ENCODE measurements at regions not wholly inside any gene's neighbourhood (a gene's known extent, or its start where the extent isn't known, plus 50 kb on each side); places are given as distances from the start of the nearest gene placed in this dataset.

GRCh38 chr5:27561408-27561807, 523.0 kb upstream of the CDH9 start:
- no peak for DNase-seq

- no peak for DNase-seq
Observed at GRCh38 chr5:27548484-27548883, 510.1 kb upstream of the CDH9 start.

GRCh38 chr5:27535031-27535557, 496.7 kb upstream of the CDH9 start:
- no peak for DNase-seq

GRCh38 chr5:27532305-27532704, 493.9 kb upstream of the CDH9 start:
- DNase-seq = no peak

- no peak for DNase-seq
Observed at GRCh38 chr5:27524515-27524914, 486.1 kb upstream of the CDH9 start.

- DNase-seq = no peak
Observed at GRCh38 chr5:27523629-27524028, 485.2 kb upstream of the CDH9 start.

GRCh38 chr5:27516437-27516836, 478.1 kb upstream of the CDH9 start:
- no peak for DNase-seq

GRCh38 chr5:27511061-27511460, 472.7 kb upstream of the CDH9 start:
- no peak for DNase-seq

GRCh38 chr5:27503813-27504212, 465.4 kb upstream of the CDH9 start:
- DNase-seq = no peak

GRCh38 chr5:27502236-27502635, 463.9 kb upstream of the CDH9 start:
- DNase-seq = no peak

- DNase-seq = no peak
Observed at GRCh38 chr5:27497491-27497890, 459.1 kb upstream of the CDH9 start.

GRCh38 chr5:27494887-27495286, 456.5 kb upstream of the CDH9 start:
- DNase-seq = no peak

GRCh38 chr5:27491746-27492439, 453.5 kb upstream of the CDH9 start:
- no peak for DNase-seq

GRCh38 chr5:27491047-27491446, 452.7 kb upstream of the CDH9 start:
- no peak for DNase-seq

GRCh38 chr5:27489701-27490100, 451.3 kb upstream of the CDH9 start:
- DNase-seq = no peak

GRCh38 chr5:27482663-27483062, 444.3 kb upstream of the CDH9 start:
- DNase-seq = no peak

GRCh38 chr5:27479859-27480258, 441.5 kb upstream of the CDH9 start:
- no peak for DNase-seq

GRCh38 chr5:27477550-27477949, 439.2 kb upstream of the CDH9 start:
- DNase-seq = no peak

- no peak for DNase-seq
Observed at GRCh38 chr5:27476356-27476988, 438.1 kb upstream of the CDH9 start.

GRCh38 chr5:27475063-27475462, 436.7 kb upstream of the CDH9 start:
- no peak for DNase-seq

- DNase-seq = no peak
Observed at GRCh38 chr5:27474395-27474794, 436.0 kb upstream of the CDH9 start.

GRCh38 chr5:27474047-27474309, 435.6 kb upstream of the CDH9 start:
- DNase-seq = no peak

- DNase-seq = no peak
Observed at GRCh38 chr5:27473307-27474046, 435.1 kb upstream of the CDH9 start.

GRCh38 chr5:27472871-27473270, 434.5 kb upstream of the CDH9 start:
- DNase-seq = no peak

All from occipital lobe (tissue), 1 donor.